HG02678 (cell line): ENCODE measurements at regions not wholly inside any gene's neighbourhood (a gene's known extent, or its start where the extent isn't known, plus 50 kb on each side); places are given as distances from the start of the nearest gene placed in this dataset.

Source experiments
- ATAC-seq: cut with Tn5 transposase; IDR thresholded peaks from one replicate; pipeline ENCODE4 v1.9.1; 2021; ENCODE audit warnings: mild to moderate bottlenecking, moderate library complexity; ENCODE audit not compliant: unreplicated experiment

- no peak for ATAC-seq
These were observed 73.0 kb upstream of the NTM start for GRCh38 chr11:131297441-131297840.

- no peak for ATAC-seq
These were observed 70.6 kb upstream of the NTM start for GRCh38 chr11:131299598-131300438.

GRCh38 chr11:131300439-131300717, 70.0 kb upstream of the NTM start:
- ATAC-seq, result no peak

GRCh38 chr11:131301306-131301705, 69.1 kb upstream of the NTM start:
- ATAC-seq, result no peak

GRCh38 chr11:131302836-131303235, 67.6 kb upstream of the NTM start:
- no peak for ATAC-seq

- no peak for ATAC-seq
These were observed 66.8 kb upstream of the NTM start for GRCh38 chr11:131303611-131304119.

GRCh38 chr11:131305005-131305404, 65.4 kb upstream of the NTM start:
- ATAC-seq, result no peak

- no peak for ATAC-seq
These were observed 62.9 kb upstream of the NTM start for GRCh38 chr11:131307506-131307905.

GRCh38 chr11:131309776-131310175, 60.6 kb upstream of the NTM start:
- no peak for ATAC-seq

GRCh38 chr11:131311776-131312514, 58.5 kb upstream of the NTM start:
- ATAC-seq, result no peak
